GM10266 (cell line): ENCODE measurements at regions not wholly inside any gene's neighbourhood (a gene's known extent, or its start where the extent isn't known, plus 50 kb on each side); places are given as distances from the start of the nearest gene placed in this dataset.
"Not testable (repeated sequence)": the region's sequence is repeated elsewhere in the genome, so short reads cannot be mapped to it uniquely, and the experiment has no call there.

Source experiments
- DNase-seq: peaks from one replicate; pipeline ENCODE4 v3.0.0; 2012; ENCODE audit errors: extremely low spot score
- TF ChIP-seq, protein P1 (sequence below): IDR thresholded peaks from 2 replicates; pipeline ENCODE4 v1.5.1; 2012; ENCODE audit warnings: mild to moderate bottlenecking, low read depth; ENCODE audit not compliant: control insufficient read depth, insufficient read depth; ENCODE audit errors: missing control alignments

DNA sequence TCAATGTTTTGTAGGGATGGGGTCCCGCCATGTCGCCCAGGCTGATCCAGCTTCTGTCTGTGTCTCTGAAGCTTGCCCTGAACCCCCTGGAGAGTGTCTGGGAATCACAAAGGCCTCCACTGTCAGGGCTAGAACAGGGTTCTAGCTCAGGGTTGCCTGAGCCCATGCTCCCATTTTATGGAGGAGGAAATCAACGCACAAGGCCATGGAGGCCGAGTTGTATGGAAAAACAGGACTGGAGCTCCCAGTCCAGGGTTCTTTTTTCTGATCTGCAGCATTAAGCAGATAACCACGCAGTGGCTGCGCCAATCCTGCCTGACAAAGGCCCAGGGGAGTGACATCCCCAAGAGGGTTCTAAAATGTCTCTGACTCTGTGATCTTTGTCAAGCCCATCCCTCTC, 67.6 kb upstream of the NBPF3 start:
- TF ChIP-seq, protein P1, sequence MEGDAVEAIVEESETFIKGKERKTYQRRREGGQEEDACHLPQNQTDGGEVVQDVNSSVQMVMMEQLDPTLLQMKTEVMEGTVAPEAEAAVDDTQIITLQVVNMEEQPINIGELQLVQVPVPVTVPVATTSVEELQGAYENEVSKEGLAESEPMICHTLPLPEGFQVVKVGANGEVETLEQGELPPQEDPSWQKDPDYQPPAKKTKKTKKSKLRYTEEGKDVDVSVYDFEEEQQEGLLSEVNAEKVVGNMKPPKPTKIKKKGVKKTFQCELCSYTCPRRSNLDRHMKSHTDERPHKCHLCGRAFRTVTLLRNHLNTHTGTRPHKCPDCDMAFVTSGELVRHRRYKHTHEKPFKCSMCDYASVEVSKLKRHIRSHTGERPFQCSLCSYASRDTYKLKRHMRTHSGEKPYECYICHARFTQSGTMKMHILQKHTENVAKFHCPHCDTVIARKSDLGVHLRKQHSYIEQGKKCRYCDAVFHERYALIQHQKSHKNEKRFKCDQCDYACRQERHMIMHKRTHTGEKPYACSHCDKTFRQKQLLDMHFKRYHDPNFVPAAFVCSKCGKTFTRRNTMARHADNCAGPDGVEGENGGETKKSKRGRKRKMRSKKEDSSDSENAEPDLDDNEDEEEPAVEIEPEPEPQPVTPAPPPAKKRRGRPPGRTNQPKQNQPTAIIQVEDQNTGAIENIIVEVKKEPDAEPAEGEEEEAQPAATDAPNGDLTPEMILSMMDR = no peak
- no peak for DNase-seq

DNA sequence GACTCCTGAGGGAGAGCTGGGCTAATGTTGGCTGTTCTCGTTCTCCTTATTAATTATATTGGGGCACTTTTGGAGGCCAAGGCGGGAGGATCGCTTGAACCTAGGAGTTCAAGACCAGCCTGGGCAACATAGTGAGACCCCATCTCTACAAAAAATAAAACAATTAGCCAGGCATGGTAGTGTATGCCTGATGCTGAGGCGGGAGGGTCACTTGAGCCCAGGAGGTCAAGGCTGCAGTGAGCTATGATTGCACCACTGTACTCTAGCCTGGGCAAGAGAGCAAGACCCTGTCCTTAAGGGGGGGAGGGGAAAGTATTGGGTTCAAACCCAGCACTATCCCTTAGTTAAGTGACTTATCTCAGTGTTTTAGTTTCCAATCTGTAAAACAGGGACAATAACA, 70.0 kb upstream of the NBPF3 start:
- TF ChIP-seq, protein P1 = no peak
- no peak for DNase-seq

DNA sequence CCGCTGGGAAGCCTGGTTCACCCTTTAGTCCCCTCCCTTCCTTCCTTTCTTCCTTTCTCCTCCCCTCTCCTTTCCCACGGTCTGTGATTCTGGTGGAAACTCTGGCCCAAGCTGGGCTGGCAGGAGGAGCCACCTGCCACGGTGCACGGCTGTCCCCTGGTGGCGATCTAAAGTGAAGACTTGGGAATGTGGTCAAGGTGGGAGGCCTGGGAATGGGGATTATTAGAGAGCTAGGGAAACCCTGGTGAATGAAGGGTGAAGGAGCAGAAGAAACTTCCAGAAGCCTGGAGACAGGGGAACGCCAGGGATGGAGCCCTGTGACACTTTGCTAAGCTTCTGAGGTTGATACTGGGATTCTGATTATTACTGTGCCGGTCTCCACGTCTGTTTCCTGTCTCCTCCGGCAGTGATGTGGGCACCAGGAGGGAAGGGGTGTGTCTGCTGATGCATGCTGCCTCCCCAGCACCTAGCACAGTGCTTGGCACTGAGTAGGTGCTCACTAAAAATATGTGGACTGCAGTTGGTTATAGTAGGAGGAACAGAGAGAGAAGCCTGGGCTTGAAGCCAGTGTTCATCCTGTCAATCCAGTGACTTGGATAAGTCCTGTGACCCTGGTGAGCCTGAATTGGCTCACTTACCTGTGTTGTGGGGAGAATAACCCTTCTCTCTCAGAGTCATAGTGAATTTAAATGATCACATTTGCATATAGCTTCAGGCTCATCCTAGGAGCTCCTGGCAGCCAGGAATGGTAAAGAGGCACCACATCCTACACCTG, 71.2 kb upstream of the NBPF3 start:
- DNase-seq = peak; percentile 56
- TF ChIP-seq, protein P1 = peak; percentile 96

DNA sequence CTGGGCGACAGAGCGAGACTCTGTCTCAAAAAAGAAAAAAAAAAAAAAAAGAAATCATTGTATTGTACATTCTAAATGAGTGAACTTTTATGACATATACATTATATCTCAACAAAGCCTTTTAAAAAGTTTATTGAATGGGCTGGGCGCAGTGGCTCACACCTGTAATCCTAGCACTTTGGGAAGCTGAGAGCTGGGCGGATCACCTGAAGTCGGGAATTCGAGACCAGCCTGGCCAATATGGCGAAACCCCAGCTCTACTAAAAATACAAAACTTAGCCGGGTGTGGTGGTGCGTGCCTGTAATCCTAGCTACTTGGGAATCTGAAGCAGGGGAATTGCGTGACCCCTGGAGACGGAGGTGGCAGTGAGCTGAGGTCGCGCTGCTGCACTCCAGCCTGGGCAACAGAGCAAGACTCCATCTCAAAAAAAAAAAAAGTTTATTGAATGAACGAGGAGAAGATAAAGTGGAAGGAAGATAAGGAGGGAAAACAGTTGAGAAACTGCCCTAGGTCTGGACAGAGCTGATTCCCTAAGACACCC, 71.9 kb upstream of the NBPF3 start:
- not testable (repeated sequence) for DNase-seq

DNA sequence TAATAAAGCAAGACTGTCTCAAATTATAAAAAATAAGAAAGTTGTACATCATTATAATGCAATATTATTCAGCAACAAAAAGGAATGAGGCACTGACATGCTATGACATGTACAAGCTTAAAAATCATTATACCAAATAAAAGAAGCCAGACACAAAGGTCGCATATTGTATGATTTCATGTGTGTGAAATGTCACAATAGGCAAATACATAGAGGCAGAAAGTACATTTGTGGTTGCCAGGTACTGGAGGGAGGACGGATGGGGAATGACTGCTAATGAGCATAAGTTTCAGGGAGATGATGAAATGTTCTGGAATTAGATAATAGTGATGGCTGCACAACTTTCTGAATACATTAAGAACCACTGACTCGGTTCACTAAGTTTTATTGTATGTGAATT, 73.6 kb upstream of the NBPF3 start:
- TF ChIP-seq, protein P1 = no peak
- no peak for DNase-seq

DNA sequence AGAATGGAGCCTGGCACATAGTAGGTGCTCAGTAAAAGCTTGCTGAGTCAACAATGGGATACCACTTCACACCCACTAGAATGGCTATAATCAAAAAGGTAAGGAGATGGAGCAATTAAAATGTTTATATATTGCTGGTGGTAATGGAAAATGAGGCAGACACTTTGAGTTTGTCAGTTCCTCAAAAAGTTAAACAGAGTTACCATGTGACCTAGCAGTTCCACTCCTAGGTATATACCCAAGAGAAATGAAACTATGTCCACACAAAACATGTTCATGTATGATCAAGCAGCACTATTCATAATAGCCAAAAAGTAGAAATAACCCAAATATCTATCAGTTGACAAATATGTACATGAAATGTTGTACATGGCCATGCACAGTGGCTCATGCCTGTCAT, 74.8 kb upstream of the ECE1 start:
- TF ChIP-seq, protein P1 = no peak
- no peak for DNase-seq

DNA sequence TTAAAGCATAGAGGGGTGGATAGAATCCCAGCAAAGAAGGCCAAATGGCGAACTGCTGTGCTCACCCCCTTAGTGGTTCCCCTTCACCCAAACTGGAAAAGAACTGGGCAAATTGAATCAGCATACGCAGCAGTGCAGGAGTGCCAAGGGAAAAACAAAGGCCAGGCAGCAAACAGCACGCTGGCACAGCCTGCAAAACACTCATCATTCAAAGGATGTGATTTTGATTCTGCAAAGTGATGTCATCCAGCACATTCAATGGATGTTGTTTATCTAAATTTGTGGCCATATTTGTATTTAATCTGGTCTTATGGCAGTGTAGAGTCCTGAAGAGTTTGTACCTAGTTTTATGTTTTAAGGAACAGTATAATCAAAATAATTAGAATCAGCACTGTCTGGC, 71.8 kb upstream of the ECE1 start:
- no peak for DNase-seq
- TF ChIP-seq, protein P1 = no peak

DNA sequence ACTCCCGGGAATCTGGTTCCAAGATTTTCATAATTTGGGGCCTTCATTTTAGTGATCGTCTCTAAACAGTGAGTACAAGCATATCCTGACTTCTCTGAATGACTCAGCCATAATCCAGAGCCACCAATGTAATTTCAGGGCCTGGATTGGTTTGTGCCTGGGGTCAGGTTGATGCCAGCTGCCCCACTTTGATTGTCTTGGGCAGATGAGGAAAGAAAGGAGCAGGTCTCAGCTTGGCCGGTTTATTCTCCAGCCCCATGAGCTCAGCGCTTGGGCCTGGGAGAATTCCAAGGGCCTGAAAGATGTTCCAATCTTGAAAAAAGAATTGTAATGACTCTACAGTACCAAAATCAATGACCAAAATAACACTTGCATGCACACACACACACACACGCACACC, 71.2 kb upstream of the ECE1 start:
- TF ChIP-seq, protein P1 = no peak

More for the DNA sequence above, 71.2 kb upstream of the ECE1 start:
- no peak for DNase-seq
